GM12891 (cell line): ENCODE measurements at regions not wholly inside any gene's neighbourhood (a gene's known extent, or its start where the extent isn't known, plus 50 kb on each side); places are given as distances from the start of the nearest gene placed in this dataset.

Experiments used
- DNase-seq: peaks from one replicate; pipeline ENCODE4 v3.0.0; 2011; ENCODE audit warnings: low spot score; ENCODE audit not compliant: insufficient read length
- FAIRE-seq: peaks from 2 replicates; lab custom pipeline; 2011; peaks lifted over from hg19 to GRCh38; lab: Jason Lieb, UNC
- PAX5 ChIP-seq: IDR thresholded peaks from 2 replicates; pipeline ENCODE4 v1.6.1; 2011; ENCODE audit warnings: low read length, moderate library complexity, mild to moderate bottlenecking; ENCODE audit not compliant: insufficient read depth, severe bottlenecking
- POLR2A ChIP-seq: IDR thresholded peaks from 2 replicates; pipeline ENCODE4 v1.6.1; 2011; ENCODE audit warnings: low read depth, low read length, control low read depth
- POLR2AphosphoS5 ChIP-seq: IDR thresholded peaks from 2 replicates; pipeline ENCODE4 v1.6.1; 2011; ENCODE audit warnings: low read depth, low read length, control low read depth
- POU2F2 ChIP-seq: IDR thresholded peaks from 2 replicates; pipeline ENCODE4 v1.6.1; 2011; ENCODE audit warnings: low read depth, mild to moderate bottlenecking, control low read depth, low read length, moderate library complexity
- SPI1 ChIP-seq: IDR thresholded peaks from 2 replicates; pipeline ENCODE4 v1.6.1; 2011; ENCODE audit warnings: low read depth, low read length, control low read depth
- TAF1 ChIP-seq: IDR thresholded peaks from 2 replicates; pipeline ENCODE4 v1.6.1; 2011; ENCODE audit warnings: low read depth, low read length, control low read depth

DNA sequence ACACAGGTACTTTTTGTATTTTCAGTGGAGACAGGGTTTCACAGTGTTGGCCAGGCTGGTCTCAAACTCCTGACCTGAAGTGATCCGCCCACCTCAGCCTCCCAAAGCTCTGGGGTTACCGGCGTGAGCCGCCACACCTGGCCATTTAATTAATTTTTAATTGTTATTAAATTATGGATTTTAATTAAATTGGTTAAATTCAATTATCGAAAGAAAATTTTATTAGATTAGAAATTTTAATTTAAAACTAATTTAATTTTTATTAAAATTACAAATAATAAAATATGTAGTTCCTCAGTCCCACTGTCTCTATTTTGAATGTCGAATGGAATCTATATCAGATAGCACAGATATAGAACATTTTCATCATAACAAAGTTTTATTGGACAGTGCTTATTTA lies 416.5 kb downstream of the GABRG2 start:
- no peak for FAIRE-seq
- no peak for TF ChIP-seq POLR2A
- TF ChIP-seq POLR2AphosphoS5 = no peak
- TF ChIP-seq PAX5 = no peak
- TF ChIP-seq TAF1 = no peak
- TF ChIP-seq POU2F2 = no peak
- no peak for TF ChIP-seq SPI1
- no peak for DNase-seq

DNA sequence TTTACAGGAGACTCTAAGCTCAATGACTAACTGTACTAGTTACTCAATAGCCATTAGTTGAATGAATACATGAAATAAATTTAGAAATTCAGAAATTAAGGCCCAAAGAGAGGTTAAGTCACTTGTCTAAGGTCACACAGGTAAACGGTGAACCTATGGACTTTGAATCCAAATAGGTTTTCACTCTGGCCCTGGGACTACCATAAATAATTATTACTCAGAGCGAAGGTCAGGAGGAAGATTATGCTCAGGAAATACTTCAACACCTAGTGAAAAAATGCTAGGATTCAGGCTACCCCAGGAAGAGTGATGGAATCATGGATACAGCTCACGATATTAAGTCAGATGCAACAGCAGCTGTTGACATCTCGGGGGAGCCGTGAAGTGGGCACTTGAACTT lies 417.4 kb downstream of the GABRG2 start:
- DNase-seq = no peak
- no peak for TF ChIP-seq POLR2AphosphoS5
- no peak for TF ChIP-seq POU2F2
- TF ChIP-seq POLR2A = no peak
- TF ChIP-seq TAF1 = no peak
- no peak for TF ChIP-seq SPI1
- no peak for TF ChIP-seq PAX5
- FAIRE-seq = no peak

DNA sequence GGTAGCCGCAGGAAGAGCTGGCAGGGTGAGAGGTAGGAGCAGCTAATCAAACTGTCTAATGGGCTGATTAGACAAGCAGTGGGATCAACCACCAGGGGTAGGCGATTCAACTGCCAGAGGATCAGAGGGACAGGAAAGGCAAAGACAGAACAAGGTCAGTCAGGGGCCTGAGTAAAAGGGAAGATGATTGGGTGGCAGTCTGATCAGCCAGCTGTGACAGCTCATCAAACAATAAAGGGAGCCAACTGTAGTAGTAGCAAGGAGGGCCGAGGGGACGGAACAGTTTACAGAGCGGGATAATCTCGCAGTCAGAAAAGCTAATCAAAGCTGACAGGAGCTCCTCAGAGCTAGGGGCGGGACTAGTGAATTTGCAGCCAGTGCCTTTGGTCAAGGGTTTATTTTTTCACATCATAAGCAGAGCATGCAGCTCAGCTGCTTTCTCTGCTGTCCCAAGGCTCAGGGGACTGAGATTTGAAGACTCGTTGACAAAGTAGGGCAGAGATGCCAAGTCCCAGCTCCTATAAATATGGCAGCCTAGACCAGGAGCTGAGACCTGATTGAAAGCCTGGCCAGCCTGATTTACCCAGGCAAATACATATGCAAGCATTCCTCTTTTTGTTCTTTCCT lies 418.2 kb downstream of the GABRG2 start:
- TF ChIP-seq TAF1 = no peak
- TF ChIP-seq POLR2A = no peak
- no peak for TF ChIP-seq POU2F2
- no peak for TF ChIP-seq POLR2AphosphoS5
- no peak for TF ChIP-seq PAX5
- no peak for TF ChIP-seq SPI1
- FAIRE-seq = no peak
- DNase-seq = no peak

DNA sequence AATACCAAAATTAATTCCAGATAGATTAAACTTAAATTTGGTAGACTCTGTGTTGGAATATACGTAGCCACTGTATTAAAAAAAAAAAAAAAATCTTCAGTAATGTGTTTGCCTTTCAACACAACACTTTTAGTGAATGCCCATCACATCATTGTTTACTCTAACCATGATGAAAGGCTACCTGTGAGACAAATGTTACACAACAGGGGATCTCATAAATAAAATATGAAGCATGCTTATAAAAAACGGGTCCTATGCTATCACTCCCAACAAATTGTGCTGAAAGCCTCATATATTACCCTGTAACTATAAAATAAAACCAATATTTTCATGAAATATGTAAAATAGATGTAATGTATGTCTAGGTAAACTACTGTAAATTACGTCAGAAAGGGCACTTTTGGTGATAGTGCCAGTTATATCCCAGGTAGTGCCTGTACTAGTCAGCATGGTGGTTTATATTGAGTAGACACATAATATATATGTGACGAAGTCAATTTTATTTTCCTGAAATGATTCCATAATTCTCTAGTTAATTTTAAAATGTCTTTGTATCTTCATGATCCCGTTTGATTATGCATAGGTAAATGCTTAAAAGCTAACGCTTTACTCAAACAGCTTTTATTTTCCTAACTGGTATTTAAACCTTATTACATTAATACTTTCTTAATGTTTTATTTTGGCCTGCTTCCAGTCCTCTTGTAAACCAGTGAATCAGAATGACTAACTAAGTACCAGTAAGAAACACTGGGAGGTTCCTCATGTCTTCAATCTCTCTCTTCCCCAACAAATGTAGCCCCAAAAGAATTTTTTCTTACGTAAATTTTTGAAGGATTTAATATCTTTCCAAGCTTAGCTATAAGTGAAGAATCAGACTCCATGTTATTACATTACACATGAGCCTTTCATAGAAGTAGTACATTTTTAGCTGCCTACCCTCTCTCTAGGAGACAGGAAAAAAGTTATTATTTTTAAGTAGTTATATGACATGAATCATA lies 420.3 kb downstream of the GABRG2 start:
- TF ChIP-seq SPI1 (no peak), PAX5 (no peak), POU2F2 (no peak), POLR2A (no peak), TAF1 (no peak), POLR2AphosphoS5 (no peak)
- DNase-seq (no peak), FAIRE-seq (no peak)

DNA sequence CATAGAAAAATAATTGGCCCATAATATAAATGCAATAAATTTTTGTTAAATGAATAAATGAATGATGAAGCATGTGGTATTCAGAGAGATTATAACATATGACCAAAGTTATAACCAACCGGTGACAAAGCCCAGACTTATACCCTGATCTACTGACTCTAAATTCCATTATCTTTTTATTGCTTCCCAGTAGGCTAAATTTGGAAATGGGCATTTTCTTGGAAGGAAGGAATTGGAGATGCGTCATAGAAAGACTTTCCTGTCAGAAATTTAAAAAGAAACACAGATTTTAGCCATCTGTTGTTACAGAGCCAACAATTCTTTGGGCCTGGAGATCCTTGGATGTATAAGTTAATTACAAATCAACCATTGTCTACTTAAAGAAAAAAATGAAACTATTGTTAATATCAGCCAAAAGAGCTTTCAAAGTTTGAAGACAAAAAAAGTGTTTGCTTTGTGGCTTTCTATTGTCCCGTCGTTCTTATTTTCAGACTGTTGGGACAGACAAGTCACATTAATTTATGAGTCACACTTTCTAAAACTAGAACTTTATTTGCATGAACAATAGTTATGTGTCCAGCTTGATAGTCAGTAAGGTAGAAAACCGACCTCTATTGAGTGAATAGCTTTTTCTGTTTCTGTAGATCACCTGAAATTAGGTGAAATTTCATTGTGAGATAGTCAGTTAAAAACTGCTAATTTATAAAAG lies 428.7 kb downstream of the GABRG2 start:
- FAIRE-seq (no peak), DNase-seq (no peak)
- TF ChIP-seq POLR2AphosphoS5 = no peak
- no peak for TF ChIP-seq PAX5
- no peak for TF ChIP-seq POLR2A
- no peak for TF ChIP-seq TAF1
- TF ChIP-seq POU2F2 = no peak
- TF ChIP-seq SPI1 = no peak

DNA sequence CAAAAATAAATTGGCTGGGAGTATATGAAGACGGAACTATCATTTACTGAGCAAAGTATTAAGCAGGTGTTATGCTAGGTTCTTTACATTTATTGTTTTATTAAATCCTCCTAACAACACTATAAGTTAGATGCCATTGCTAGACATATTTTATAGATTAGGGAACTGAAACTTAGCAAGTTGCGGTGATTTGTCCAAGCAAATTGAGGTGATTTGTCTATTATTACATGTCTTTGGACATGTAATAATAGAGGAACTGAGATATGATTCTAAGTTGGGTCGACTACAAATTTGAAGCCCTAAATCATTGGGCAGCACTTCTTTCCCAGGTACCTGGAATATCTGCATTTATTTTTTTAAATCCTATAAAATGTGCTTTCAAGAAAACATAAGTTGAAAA lies 429.9 kb downstream of the GABRG2 start:
- TF ChIP-seq POU2F2 = no peak
- peak; percentile 59 for TF ChIP-seq SPI1
- no peak for FAIRE-seq
- DNase-seq = no peak

DNA sequence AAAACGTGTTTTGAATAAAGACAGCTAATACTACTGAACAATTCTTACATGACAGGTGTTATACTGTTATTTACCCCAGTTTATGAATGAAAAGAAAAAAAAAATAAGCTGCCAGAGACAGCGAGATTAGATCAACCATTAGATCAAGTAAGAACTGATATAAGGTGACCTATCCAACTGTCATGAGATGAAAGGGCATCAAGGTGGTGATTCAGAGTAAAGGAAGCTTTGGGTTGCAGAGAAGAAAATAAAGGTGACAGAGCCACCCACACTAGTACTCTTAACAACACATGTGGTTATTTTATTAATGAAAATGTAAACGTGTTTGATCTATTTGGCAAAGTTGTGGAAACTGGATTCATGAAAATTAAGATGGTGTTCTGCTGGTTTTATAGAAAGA lies 435.2 kb downstream of the GABRG2 start:
- DNase-seq = no peak
- TF ChIP-seq POLR2A (no peak), POLR2AphosphoS5 (no peak)
- FAIRE-seq = no peak

DNA sequence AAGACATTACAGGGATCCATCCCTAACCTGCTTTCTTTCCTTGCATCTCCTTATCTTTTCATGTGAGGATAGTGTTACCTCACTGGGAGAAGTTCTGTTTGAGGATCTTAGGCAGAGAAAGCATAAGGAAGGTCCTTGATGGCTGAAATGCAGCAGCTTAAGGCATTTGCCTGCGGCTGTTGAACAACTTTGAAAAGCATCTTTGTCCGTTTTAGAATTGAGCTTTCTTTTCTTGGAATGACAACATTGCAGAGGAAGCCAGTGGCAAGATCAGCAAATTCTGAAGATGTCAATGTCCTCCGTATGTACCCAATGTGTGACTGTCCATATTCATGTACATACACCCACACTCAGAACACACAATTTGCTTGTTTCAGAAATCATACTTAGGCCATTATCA lies 436.2 kb downstream of the GABRG2 start:
- no peak for FAIRE-seq
- DNase-seq = no peak
- TF ChIP-seq SPI1 (no peak), POU2F2 (no peak)

DNA sequence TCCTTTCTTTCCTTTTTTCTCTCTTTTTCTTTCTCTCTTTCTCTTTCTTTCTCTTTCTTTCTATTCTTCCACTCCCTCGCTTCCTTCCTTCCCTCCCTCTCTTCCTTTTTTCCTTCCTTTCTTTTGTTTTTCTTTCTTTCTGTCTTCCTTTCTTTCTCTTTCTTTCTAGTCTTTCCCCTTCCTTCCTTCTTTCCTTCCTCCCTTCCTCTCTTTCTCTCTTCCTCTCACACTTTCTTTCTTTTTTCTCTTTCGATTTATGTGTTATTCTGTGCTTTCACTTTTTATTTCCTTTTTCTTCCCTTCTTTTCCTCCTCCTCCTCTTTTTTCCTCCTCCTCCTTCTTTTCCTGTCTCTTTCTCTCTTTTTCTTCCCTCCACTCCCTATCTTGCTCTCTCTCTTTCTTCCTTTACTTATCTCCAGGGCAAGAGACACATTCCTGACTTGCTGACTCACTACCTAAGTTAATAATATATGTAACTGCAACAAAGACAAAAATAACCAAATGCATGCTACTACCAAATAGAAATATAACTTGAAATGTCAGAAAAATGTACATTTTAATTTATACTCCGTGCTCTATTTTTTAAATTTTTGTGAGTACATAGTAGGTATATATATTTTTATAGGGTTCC lies 445.5 kb downstream of the GABRG2 start:
- no peak for FAIRE-seq

More for the DNA sequence above, 445.5 kb downstream of the GABRG2 start:
- no peak for DNase-seq
- no peak for TF ChIP-seq TAF1
- TF ChIP-seq POLR2AphosphoS5 = no peak
- no peak for TF ChIP-seq PAX5
- no peak for TF ChIP-seq POU2F2
- TF ChIP-seq POLR2A = no peak
- TF ChIP-seq SPI1 = no peak
